Adrenal gland (tissue), 5 donors: ENCODE measurements at regions not wholly inside any gene's neighbourhood (a gene's known extent, or its start where the extent isn't known, plus 50 kb on each side); places are given as distances from the start of the nearest gene placed in this dataset.

Experiments
- CTCF ChIP-seq, 6 experiments: fragments of 450-650 bp in 4 of 6; fragments of 200-600 bp in 2 of 6; sonication (generic) in 1 of 6; IDR thresholded peaks; 1 replicate in 5 of 6; 2 replicates in 1 of 6; pipeline versions ENCODE4 v1.5.1 to v1.8.0; 2016 to 2021; ENCODE audit warnings: antibody characterized with exemption in 6 of 6, mild to moderate bottlenecking in 2 of 6, moderate library complexity in 1 of 6
- POLR2A ChIP-seq, 2 donors: fragments of 450-650 bp; IDR thresholded peaks; one replicate each; pipeline ENCODE4 v1.6.1; 2017; ENCODE audit warnings: antibody characterized with exemption in 2 of 2, mild to moderate bottlenecking in 2 of 2, moderate library complexity in 1 of 2
- donor health status: DM: no; HTN: no; CAD: no.

- TF ChIP-seq CTCF (IDR thresholded peaks at IDR 0.05) = no peak
- TF ChIP-seq POLR2A (IDR thresholded peaks at IDR 0.05) = no peak
Measured at GRCh38 chr18:43372773-43373172, 95.5 kb upstream of the SYT4 start.
